ENCODE measurements at regions not wholly inside any gene's neighbourhood (a gene's known extent, or its start where the extent isn't known, plus 50 kb on each side); places are given as distances from the start of the nearest gene placed in this dataset.

DNA sequence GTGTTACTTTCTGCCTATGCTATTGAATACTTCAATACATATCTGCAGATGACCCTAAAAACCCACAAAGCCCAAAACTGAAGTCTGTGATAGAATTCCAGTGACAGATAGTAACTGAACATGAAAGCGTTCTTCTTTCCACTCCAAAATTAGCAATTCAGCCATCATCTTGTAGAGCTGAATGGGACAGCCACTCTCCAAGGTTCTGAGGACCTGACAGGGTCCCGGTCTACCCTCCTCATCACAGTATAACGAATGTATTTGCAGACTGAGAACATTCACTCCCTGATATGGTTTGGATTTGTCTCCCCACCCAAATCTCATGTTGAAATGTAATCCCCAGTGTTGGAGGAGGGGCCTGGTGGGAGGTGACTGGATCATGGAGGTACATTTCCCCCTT lies 189.5 kb downstream of the MTCL1 start:
- H3K4me2 ChIP-seq (ENCODE audit: insufficient read depth, low read length) = no peak overlapping the region
- TF ChIP-seq CTCF (IDR thresholded peaks at IDR 0.05; ENCODE audit: borderline replicate concordance, extremely low read depth, low read length, poor library complexity, severe bottlenecking) (no peak), EZH2 (IDR thresholded peaks at IDR 0.05; ENCODE audit: borderline replicate concordance, low read depth, low read length, severe bottlenecking) (no peak)
- no peaks in the 10 kb centered on the region for H3K36me3 ChIP-seq (ENCODE audit: insufficient read depth, low read length)
- H3K9ac ChIP-seq (ENCODE audit: low read depth, low read length) = no peak overlapping the region
- ATAC-seq (ENCODE audit: insufficient read depth, low read depth) (no peak), DNase-seq (no peak)
- no peak overlapping the region for H2AFZ ChIP-seq (ENCODE audit: low read depth, low read length)
- H3K27ac ChIP-seq (ENCODE audit: low read length) = no peak overlapping the region
- H4K20me1 ChIP-seq (ENCODE audit: insufficient read depth, low read length) = no peaks in the 10 kb centered on the region
- H3K4me3 ChIP-seq (ENCODE audit: low read depth in 1 of 2, low read length in 2 of 2) = no peak overlapping the region
- no peaks in the 10 kb centered on the region for H3K9me3 ChIP-seq (ENCODE audit: insufficient read depth, low read length, severe bottlenecking)
- H3K79me2 ChIP-seq (ENCODE audit: insufficient read depth, low read length) = no peaks in the 10 kb centered on the region
- no peaks in the 10 kb centered on the region for H3K27me3 ChIP-seq (ENCODE audit: insufficient read depth, low read length, poor library complexity)
- no peaks in the 10 kb centered on the region for H3K4me1 ChIP-seq (ENCODE audit: insufficient read depth, low read length)

DNA sequence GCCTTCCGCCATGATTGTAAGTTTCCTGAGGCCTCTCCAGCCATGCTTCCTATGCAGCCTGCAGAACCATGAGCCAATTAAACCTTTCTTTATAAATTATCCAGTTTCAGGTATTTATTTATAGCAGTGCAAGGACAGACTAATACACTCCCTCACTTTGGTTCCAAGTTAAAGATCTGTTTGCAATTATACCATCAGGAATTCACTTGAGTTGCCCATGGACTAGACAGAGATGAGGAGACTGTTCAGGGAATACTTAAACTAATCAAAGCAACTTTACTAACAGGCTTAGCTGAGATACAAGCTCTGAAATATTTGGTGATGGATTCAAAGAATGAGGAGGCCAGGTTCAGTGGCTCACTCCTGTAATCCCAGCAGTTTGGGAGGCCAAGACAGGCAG lies 190.0 kb downstream of the MTCL1 start:
- no peak overlapping the region for H3K9ac ChIP-seq (ENCODE audit: low read depth, low read length)
- no peaks in the 10 kb centered on the region for H3K9me3 ChIP-seq (ENCODE audit: insufficient read depth, low read length, severe bottlenecking)
- no peaks in the 10 kb centered on the region for H3K4me1 ChIP-seq (ENCODE audit: insufficient read depth, low read length)
- no peaks in the 10 kb centered on the region for H3K36me3 ChIP-seq (ENCODE audit: insufficient read depth, low read length)
- TF ChIP-seq EZH2 (IDR thresholded peaks at IDR 0.05; ENCODE audit: borderline replicate concordance, low read depth, low read length, severe bottlenecking) (no peak), CTCF (IDR thresholded peaks at IDR 0.05; ENCODE audit: borderline replicate concordance, extremely low read depth, low read length, poor library complexity, severe bottlenecking) (no peak)
- H3K4me2 ChIP-seq (ENCODE audit: insufficient read depth, low read length) = no peak overlapping the region
- no peak for ATAC-seq (ENCODE audit: insufficient read depth, low read depth)
- H3K79me2 ChIP-seq (ENCODE audit: insufficient read depth, low read length) = no peaks in the 10 kb centered on the region
- no peak overlapping the region for H2AFZ ChIP-seq (ENCODE audit: low read depth, low read length)
- H3K4me3 ChIP-seq (ENCODE audit: low read depth in 1 of 2, low read length in 2 of 2) = no peak overlapping the region
- no peak for DNase-seq
- no peak overlapping the region for H3K27ac ChIP-seq (ENCODE audit: low read length)
- no peaks in the 10 kb centered on the region for H4K20me1 ChIP-seq (ENCODE audit: insufficient read depth, low read length)
- no peaks in the 10 kb centered on the region for H3K27me3 ChIP-seq (ENCODE audit: insufficient read depth, low read length, poor library complexity)

- H3K9me3 ChIP-seq (ENCODE audit: insufficient read depth, low read length, severe bottlenecking) = no peaks in the 10 kb centered on the region
- no peaks in the 10 kb centered on the region for H3K4me1 ChIP-seq (ENCODE audit: insufficient read depth, low read length)
- TF ChIP-seq EZH2 (IDR thresholded peaks at IDR 0.05; ENCODE audit: borderline replicate concordance, low read depth, low read length, severe bottlenecking) (no peak), CTCF (IDR thresholded peaks at IDR 0.05; ENCODE audit: borderline replicate concordance, extremely low read depth, low read length, poor library complexity, severe bottlenecking) (no peak)
- no peak for ATAC-seq (ENCODE audit: insufficient read depth, low read depth)
- no peaks in the 10 kb centered on the region for H4K20me1 ChIP-seq (ENCODE audit: insufficient read depth, low read length)
- H2AFZ ChIP-seq (ENCODE audit: low read depth, low read length) = no peak overlapping the region
- H3K4me3 ChIP-seq (ENCODE audit: low read depth in 1 of 2, low read length in 2 of 2) = no peak overlapping the region
- H3K79me2 ChIP-seq (ENCODE audit: insufficient read depth, low read length) = no peaks in the 10 kb centered on the region
- H3K27me3 ChIP-seq (ENCODE audit: insufficient read depth, low read length, poor library complexity) = no peaks in the 10 kb centered on the region
- H3K36me3 ChIP-seq (ENCODE audit: insufficient read depth, low read length) = no peaks in the 10 kb centered on the region
- DNase-seq = no peak
- no peak overlapping the region for H3K9ac ChIP-seq (ENCODE audit: low read depth, low read length)
- H3K4me2 ChIP-seq (ENCODE audit: insufficient read depth, low read length) = no peak overlapping the region
- no peak overlapping the region for H3K27ac ChIP-seq (ENCODE audit: low read length)
These were observed 190.7 kb downstream of the MTCL1 start for GRCh38 chr18:8895987-8896619.

Measured in DND-41 (cell line).